ENCODE measurements at regions not wholly inside any gene's neighbourhood (a gene's known extent, or its start where the extent isn't known, plus 50 kb on each side); places are given as distances from the start of the nearest gene placed in this dataset.
A peak's percentile ranks its signal among the peaks of the same experiment; 100 is the strongest.
"Not testable (repeated sequence)": the region's sequence is repeated elsewhere in the genome, so short reads cannot be mapped to it uniquely, and the experiment has no call there.

DNA sequence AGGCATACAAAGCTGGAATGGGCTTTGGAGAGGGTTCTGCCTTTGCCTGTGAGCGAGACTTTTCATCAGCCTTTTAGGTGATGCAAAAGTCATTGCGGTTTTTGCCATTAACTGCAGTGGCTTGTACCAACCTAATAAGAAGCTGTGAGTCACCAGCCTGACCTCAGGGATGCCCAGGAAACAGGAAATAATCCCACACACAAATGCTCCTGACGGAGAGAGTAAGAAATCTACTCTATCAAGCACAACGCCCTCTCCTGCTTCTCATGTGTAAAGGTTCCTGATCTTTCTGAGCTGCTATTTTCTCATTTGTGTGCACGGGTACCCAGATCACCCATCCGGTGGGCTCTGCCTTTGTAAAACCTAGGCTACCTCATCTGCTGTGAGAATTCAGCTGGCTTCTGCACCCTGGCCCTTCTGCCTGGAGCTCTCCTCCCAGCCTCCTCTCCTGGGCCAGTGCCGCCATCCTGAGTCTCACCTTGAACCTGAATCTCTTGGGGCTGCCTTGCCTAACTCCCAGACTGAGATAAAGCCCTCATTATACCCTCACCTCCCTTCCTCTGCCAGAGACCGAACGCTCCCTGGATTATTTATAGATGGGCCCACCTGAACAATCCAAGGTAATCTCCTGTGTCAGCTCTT is 299.7 kb downstream of the C16orf95 start:
- no peak for DNase-seq (ENCODE audit: low spot score in 2 of 2)
- ATAC-seq, result no peak
- H3K9me3 Mint-ChIP-seq, result no peaks in the 10 kb centered on the region
- peak overlapping the region in 1 of 2 donors; percentile 32 for H3K27ac Mint-ChIP-seq
- H3K36me3 Mint-ChIP-seq, result no peaks in the 10 kb centered on the region

DNA sequence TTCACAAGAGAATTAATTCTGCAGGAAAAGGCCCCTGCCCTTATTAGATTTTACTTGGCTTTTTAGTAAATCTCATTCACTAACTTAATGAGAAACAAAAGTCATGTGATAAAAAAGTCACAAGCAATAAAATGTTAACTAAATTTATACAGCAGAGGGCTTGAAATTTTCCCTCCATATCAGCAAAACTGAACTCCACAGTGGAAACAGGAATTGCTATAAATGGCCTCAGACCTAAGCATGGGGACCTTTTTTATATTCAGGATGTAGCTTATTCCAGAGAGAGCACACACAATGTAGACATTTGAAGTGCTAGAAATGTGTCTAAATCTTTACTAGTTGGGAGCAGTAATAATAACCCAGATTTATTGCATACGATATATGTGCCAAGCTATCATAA is 291.5 kb downstream of the C16orf95 start:
- Mint-ChIP-seq H3K27ac (no peak overlapping the region), H3K36me3 (no peaks in the 10 kb centered on the region), H3K9me3 (peaks cover 0 to 4% of the 10 kb centered on the region in 2 donors)
- DNase-seq (ENCODE audit: low spot score in 2 of 2) (no peak), ATAC-seq (no peak)

DNA sequence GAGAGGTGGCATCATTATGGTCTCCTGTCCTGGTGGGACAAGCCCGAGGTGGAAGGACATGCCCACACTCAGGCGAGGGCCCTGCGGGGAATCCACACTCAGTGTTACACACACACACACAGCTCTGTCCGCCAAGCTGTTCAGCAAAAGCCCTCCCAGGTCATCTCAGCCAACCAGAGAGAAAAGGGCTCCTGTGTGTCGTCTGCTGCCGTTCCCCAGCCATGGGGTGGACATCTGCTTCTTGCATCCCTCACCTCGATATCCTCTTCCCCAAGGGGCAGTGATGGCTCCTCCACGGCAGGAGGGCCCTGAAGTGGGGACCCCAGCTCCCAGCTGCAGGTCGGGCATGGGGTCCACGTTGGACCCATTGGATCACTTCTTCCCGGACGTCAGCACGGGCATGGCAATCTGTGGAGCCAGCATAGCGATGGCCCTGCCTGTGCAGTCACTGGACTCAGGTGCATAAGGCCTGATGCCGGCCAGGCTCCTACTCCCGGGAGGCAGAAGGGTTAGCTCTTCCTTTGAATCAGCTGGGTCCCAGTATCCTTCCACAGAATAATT is 290.1 kb downstream of the C16orf95 start:
- peaks cover 0 to 4% of the 10 kb centered on the region in 2 donors for H3K9me3 Mint-ChIP-seq
- ATAC-seq, result no peak
- DNase-seq (ENCODE audit: low spot score in 2 of 2), result no peak
- H3K36me3 Mint-ChIP-seq, result no peaks in the 10 kb centered on the region
- no peak overlapping the region for H3K27ac Mint-ChIP-seq

DNA sequence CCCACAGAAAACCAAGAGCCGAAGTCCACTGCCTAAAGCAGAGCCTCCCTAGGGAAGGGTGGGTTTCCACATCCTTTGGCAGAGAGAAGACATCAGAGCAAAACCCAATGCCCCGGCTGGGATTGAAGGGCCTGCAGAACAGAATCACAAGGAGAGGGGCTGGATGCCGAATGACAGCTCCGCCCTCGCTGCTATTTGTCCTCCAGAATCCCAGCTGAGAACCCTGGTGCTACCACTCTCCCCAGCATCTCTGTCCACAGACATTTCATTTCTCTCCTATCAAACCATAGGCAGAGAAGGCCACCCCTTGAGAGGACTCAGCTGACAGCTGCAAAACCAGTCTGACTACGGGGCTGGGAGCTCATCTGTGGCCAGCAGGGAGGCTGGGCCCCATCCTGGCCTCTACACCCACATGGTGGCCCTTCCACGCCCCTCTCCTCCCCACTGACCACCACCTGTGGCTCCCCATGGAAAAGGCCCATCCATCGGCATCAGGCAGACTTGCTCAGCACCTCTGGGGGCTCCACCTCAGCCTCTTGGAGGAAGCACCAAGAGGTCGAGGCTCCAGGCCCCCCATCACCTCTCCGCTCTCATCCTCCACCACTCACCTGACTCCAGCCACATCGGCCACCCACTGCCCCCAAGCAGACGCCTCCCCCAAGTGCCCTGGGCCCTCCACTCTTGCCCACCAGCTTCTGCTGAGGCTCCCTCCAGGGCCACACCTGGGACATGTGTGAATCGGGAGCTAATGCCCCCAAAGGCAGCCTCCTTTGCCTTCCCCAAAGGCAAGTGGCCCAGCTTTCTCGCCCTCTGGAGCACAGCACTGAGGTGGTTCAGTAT is 288.5 kb downstream of the C16orf95 start:
- no peak for DNase-seq (ENCODE audit: low spot score in 2 of 2)
- no peak overlapping the region for H3K27ac Mint-ChIP-seq
- no peaks in the 10 kb centered on the region for H3K36me3 Mint-ChIP-seq
- H3K9me3 Mint-ChIP-seq, result peaks cover 0 to 4% of the 10 kb centered on the region in 2 donors
- ATAC-seq, result no peak

DNA sequence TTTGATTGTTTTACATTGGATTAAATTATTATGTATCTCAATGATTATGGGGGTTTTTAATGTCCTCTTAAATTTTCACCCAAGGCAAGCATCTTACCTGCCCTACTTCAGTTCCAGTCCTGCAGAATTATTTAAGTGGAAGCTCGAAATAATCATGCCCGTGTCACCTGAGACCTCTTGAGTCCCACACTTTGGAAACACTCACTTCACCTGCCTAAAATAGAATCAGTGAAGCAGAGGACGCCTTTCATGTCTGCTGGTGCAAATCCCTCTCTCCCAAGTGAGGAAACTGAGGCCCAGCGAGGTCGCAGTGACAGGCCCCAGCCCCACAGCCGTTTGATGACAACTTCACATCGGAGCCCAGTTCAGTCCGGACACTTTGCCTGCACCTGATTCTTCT is 284.6 kb downstream of the C16orf95 start:
- no peak for ATAC-seq
- DNase-seq (ENCODE audit: low spot score in 2 of 2), result no peak
- Mint-ChIP-seq H3K9me3 (peaks cover 0 to 4% of the 10 kb centered on the region in 2 donors), H3K27ac (no peak overlapping the region), H3K36me3 (no peaks in the 10 kb centered on the region)

DNA sequence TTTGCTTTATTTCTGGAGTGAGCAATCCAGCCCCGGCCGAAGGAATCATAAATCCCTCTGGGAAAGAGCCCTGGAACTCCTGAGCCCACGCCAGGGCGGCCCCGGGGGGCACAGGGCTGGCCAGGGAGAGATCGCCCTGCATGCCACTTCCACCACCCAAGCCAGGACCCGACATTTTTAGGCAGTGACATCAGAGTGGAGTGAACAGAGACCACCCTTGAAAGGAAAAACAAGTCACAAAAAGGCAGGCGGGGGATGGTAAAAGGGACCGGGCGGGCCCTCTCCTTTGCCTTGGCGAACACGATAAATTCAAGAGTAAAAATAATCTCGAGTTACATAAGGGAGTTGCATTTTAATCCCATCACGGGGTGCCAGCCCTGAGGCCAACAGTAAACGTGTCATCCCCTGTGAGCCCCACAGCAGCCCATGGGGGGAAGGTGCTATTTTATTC is 284.1 kb downstream of the C16orf95 start:
- no peak overlapping the region for H3K27ac Mint-ChIP-seq
- H3K36me3 Mint-ChIP-seq, result no peaks in the 10 kb centered on the region
- DNase-seq (ENCODE audit: low spot score in 2 of 2) (no peak), ATAC-seq (no peak)
- H3K9me3 Mint-ChIP-seq, result peaks cover 0 to 4% of the 10 kb centered on the region in 2 donors

DNA sequence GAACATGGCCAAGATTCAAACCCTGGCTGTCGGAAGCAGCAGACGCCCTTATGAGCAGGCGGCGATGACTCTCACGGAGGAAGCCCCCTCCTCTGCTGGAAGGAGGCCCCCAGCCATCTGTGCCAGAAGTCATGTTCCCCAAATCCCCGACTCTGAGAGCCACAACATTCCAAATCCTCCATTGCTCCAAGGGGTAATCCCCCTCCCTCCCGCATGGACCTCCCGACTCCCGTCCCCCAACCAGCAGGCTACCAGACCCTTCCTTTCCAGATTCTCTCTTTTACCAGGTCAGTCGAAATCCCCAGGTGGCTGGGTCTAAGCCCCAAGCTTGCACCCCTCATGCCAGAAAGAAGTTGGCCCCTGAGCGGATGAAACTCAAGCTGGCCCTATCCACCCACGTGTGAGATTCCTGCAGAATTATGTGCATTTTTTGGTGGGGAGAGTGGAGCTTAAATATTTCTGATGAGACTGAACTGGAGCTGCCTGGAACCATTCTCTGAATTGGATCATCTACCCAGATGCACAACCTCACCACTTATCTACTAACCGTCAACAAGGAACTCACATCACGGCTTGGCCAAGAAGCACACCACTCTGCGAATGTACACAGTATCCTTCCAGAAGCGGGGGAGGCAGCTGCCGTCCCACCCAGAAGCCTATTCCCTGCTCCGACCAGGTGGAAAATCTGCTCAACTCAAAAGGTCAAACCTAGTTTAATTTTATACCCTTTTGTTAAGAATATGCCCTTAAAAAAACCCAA is 283.5 kb downstream of the C16orf95 start:
- no peaks in the 10 kb centered on the region for H3K36me3 Mint-ChIP-seq
- H3K27ac Mint-ChIP-seq, result no peak overlapping the region
- no peak for DNase-seq (ENCODE audit: low spot score in 2 of 2)
- H3K9me3 Mint-ChIP-seq, result peaks cover 0 to 4% of the 10 kb centered on the region in 2 donors
- ATAC-seq, result no peak

DNA sequence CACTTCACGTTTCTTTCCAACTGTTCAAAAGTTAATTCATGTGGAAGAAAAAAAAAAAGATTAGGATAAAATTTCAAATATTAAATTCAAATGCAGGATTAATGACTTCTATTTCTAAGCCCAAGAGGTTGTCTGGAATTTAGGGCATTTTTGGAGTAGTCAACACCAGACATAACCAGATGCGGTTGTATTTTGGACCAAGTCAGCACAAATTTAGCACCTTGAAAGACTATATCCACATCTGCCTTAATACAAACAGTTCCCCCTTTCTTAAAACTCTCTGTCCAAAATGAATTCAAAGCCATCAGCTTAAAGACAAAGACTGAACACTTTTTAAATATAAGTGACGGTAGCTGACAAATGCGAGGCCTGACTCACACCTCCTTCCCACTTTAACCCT is 282.9 kb downstream of the C16orf95 start:
- ATAC-seq, result no peak
- Mint-ChIP-seq H3K27ac (no peak overlapping the region), H3K9me3 (peaks cover 0 to 4% of the 10 kb centered on the region in 2 donors), H3K36me3 (no peaks in the 10 kb centered on the region)
- no peak for DNase-seq (ENCODE audit: low spot score in 2 of 2)

DNA sequence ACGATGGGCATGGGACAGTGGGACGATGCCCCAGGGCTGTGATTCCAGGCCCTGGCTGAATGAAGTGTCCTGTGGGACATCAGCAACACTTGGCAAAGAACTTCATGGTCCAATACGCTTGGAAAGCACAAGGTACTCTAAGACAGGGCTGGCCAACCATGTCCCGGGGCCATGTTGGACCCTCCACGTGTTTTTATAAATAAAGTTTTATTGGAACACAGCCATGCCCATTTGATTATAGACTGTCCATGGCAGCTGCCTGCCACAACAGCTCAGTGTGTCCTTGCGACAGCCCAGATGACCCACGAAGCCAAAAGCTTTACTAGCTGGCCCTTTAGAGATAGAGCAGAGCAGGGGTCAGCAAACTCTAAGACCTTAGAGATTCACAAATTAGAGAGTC is 282.1 kb downstream of the C16orf95 start:
- Mint-ChIP-seq H3K36me3 (no peaks in the 10 kb centered on the region), H3K9me3 (no peaks in the 10 kb centered on the region), H3K27ac (no peak overlapping the region)
- ATAC-seq (no peak), DNase-seq (ENCODE audit: low spot score in 2 of 2) (no peak)

DNA sequence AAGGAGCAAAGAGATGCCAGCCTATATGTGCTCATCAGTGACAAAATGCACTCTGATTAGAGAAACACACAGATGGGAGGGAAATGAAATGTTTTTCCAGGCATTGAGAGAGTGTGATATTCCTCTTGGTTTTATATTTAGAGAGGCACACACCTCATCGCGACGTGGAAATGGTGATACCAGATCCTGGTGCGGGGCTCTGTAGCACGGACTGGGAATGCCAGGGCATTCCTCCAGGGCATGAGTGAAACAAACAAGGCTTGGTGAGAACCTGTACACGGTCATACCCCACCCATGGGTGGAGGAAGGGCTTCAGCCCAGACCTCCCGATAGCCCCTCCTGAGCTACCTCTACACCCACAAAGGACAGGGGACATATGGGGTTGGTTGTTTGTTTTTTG is 280.2 kb downstream of the C16orf95 start:
- Mint-ChIP-seq H3K27ac (no peak overlapping the region), H3K36me3 (no peaks in the 10 kb centered on the region)
- ATAC-seq, result no peak

DNA sequence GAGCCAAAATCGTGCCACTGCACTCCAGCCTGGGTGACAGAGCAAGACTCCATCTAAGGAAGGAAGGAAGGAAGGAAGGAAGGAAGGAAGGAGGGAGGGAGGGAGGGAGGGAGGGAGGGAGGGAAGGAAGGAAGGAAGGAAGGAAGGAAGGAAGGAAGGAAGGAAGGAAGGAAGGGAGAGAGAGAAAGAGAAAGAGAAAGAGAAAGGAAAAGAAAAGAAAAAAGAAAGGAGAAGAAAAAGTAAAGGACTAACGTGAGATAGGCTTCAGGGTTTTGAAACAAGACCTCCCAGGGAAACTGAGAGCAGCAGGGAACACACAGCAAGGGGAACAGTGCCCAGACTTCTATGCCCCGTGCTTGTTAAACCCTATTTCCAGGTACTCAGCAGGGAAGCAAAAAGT is 278.7 kb downstream of the C16orf95 start:
- not testable (repeated sequence) for H3K36me3 Mint-ChIP-seq; H3K9me3 Mint-ChIP-seq; ATAC-seq; DNase-seq (ENCODE audit: low spot score in 2 of 2); H3K27ac Mint-ChIP-seq

More for the DNA sequence above, 280.2 kb downstream of the C16orf95 start:
- no peaks in the 10 kb centered on the region for H3K9me3 Mint-ChIP-seq
- DNase-seq (ENCODE audit: low spot score in 2 of 2), result no peak

DNA sequence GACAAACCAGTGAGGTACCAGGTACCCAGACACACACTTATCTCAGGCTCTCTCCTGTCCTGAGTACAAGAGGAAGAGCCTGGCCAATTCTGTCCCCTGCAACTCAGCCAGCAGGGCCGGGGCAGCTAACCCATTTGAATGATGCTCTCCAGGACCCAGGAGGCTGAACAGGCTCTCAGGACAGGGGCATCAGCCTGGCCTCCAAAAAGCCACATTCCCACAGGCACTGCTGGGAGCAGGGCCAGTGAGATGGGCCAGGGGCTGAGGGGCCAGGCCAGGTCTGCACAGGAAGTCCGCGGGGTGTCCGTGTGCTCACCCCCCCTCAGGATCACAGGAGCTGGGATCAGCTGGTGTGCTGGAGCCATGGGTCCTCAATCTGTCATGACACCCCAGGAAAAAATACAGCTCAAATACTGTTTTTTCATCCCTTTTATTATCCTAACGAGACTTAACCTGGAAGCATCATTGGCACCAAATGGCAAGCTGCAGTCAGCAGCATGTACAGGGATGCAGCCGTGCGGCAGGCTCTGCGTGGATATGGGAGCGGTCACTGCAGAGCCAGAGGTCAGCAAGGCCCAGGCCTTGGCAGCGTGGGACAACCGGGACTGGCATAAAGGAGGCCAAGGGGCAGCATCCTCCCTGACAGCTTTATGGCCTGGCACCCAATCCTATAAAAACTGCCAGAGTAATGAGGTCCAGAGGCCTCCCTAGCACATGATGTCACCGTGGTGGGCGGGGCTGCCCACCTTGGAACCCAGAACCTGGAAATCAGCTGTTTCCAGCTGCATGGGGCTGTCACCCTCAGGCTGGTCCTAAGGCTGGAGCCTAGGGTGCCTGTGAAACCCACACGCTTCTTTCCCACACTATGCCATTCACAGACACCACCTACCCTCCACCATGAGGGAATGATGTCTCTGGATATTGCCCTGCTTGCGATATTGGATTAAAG is 276.7 kb downstream of the C16orf95 start:
- Mint-ChIP-seq H3K27ac (no peak overlapping the region), H3K9me3 (no peaks in the 10 kb centered on the region), H3K36me3 (no peaks in the 10 kb centered on the region)
- ATAC-seq, result no peak
- no peak for DNase-seq (ENCODE audit: low spot score in 2 of 2)

DNA sequence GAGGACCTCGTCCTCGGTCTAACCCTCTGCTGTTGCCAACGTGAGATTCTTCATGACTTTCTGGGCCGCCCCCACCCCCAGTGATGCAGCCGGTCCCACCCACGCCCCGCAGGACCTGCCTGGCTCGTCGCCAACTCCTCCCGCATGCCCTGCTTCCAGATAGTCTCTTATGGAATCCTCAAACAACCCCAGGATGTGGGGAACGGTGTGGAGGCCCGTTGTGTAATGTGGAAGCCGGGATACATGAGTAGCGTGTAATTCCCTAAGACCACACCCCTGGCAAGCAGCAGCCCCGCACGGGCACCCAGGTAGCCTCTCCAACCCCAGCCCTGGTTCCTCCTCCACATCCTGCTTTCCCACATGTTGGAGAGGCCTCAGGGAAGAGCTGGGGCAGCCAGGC is 275.9 kb downstream of the C16orf95 start:
- H3K36me3 Mint-ChIP-seq, result no peaks in the 10 kb centered on the region
- DNase-seq (ENCODE audit: low spot score in 2 of 2) (no peak), ATAC-seq (no peak)
- no peak overlapping the region for H3K27ac Mint-ChIP-seq
- no peaks in the 10 kb centered on the region for H3K9me3 Mint-ChIP-seq

DNA sequence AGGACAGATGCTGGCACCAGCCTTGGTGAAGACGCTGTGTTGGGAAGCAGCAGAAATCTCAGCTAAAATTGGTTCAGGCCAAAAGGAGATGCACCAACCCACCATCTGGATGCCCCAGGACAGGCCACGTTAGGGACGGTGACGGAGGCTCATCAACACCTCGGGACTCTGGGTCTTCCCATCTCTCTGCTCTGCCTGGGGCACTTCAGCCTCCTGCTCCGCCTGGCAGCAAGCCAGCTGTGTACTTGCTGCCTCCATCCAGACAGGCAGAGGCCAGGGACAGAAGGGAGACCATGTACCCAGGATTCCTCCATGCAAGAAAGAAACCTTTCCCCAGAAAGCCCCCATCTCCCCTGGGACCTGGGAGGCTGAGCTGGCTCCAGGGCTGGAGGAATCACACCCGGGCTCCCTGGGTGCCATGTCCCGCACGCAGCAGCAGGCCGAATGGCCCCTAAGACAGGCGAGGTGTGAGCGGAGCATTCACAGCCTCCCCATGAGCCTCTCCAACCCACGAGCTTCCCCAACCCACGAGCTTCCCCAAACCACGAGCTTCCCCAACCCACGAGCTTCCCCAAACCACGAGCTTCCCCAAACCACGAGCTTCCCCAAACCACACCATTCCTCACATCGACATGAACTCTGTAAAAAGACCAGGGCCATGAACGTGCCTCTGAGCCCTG is 274.5 kb downstream of the C16orf95 start:
- Mint-ChIP-seq H3K36me3 (no peaks in the 10 kb centered on the region), H3K27ac (no peak overlapping the region), H3K9me3 (no peaks in the 10 kb centered on the region)
- DNase-seq (ENCODE audit: low spot score in 2 of 2) (no peak), ATAC-seq (no peak)

DNA sequence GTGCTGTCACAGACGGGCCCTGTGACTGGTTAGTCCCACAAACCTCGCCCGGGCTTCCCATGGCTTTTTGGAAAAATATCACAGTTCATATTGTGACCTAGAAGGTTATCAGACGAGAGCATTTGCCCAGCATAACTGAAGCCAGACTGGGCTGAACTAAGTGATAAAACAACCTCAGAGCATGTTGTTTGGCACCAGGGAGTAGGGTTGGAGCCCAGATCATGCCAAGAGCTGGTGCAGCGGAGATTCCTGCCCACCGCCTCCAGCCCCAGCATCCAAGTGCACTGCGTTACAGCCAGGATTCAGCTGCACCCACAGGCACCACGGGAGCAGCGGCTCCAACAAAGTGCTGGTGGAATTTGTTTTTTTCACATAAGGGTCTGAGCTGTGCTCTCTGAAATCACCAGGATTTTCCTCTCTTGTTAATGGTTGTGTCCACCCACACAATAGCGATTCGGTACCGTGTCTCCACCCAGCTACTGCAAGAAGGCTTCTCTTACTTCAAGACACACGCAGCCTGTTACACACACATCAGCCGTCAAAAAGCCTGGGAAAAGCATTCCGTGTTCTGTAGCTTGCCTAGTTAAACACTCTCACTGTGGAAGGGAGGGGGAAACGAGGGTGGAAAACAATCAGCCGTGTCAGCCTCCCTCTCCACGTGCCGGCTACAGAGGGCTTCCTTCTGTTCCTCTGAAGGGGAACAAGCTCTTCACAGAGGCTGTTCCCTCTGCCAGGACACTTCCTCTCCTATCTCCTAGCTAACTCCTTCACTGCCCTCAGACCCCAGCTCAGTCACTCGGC is 273.8 kb downstream of the C16orf95 start:
- no peaks in the 10 kb centered on the region for H3K9me3 Mint-ChIP-seq
- H3K27ac Mint-ChIP-seq, result peak overlapping the region in 1 of 2 donors; percentile 10
- no peaks in the 10 kb centered on the region for H3K36me3 Mint-ChIP-seq
- ATAC-seq (no peak), DNase-seq (ENCODE audit: low spot score in 2 of 2) (no peak)

All from activated naive CD4-positive, alpha-beta T cell treated with anti-CD3 and anti-CD28 coated beads, Interleukin-2, amount 50 U/mL, for 72 hours (primary cell).